ENCODE measurements at regions not wholly inside any gene's neighbourhood (a gene's known extent, or its start where the extent isn't known, plus 50 kb on each side); places are given as distances from the start of the nearest gene placed in this dataset.

DNA sequence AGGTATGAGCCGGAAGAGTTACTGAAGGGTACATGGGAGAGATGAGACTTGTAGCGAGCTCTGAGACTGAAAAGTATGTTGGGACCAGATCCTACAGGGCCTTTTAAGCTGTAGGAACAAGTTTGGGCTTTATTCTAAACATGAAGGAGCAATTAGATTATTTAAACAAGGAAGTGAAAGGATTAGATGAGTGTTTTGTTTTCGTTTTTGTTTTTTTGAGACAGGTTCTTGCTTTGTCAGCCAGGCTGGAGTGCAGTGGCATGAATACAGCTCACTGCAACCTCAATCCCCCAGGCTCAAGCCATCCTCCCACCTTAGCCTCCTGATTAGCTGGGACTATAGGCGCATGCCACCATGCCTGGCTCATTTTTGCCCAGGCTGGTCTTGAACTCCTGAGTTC lies 110.7 kb downstream of the C1D start:
- TF ChIP-seq, protein P1, sequence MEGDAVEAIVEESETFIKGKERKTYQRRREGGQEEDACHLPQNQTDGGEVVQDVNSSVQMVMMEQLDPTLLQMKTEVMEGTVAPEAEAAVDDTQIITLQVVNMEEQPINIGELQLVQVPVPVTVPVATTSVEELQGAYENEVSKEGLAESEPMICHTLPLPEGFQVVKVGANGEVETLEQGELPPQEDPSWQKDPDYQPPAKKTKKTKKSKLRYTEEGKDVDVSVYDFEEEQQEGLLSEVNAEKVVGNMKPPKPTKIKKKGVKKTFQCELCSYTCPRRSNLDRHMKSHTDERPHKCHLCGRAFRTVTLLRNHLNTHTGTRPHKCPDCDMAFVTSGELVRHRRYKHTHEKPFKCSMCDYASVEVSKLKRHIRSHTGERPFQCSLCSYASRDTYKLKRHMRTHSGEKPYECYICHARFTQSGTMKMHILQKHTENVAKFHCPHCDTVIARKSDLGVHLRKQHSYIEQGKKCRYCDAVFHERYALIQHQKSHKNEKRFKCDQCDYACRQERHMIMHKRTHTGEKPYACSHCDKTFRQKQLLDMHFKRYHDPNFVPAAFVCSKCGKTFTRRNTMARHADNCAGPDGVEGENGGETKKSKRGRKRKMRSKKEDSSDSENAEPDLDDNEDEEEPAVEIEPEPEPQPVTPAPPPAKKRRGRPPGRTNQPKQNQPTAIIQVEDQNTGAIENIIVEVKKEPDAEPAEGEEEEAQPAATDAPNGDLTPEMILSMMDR (IDR thresholded peaks at IDR 0.05; ENCODE audit: poor library complexity, severe bottlenecking), result no peak
- TF ChIP-seq EZH2 (IDR thresholded peaks at IDR 0.05; ENCODE audit: borderline replicate concordance, insufficient read depth, low read length, poor library complexity, severe bottlenecking) (no peak), POLR2AphosphoS5 (IDR thresholded peaks at IDR 0.05) (no peak), REST (IDR thresholded peaks at IDR 0.05; ENCODE audit: borderline replicate concordance) (no peak), EP300 (conservative IDR thresholded peaks at IDR 0.05; ENCODE audit: poor library complexity, severe bottlenecking) (no peak), RAD21 (conservative IDR thresholded peaks at IDR 0.05) (no peak)

All from neural cell (in vitro differentiated cells).